ENCODE measurements at regions not wholly inside any gene's neighbourhood (a gene's known extent, or its start where the extent isn't known, plus 50 kb on each side); places are given as distances from the start of the nearest gene placed in this dataset.
A peak's percentile ranks its signal among the peaks of the same experiment; 100 is the strongest.

GRCh38 chr1:198934901-198935305, 296.1 kb downstream of the PTPRC start (continued):
- TF ChIP-seq PRDM6 (tag by site-specific recombination; IDR thresholded peaks at IDR 0.05) (peak; percentile 77; the same call in 1 of the 2 replicates), KLF16 (tag by site-specific recombination; IDR thresholded peaks at IDR 0.05) (0 out of 2 replicates have a peak, but pooled peaks have one; percentile 34), KLF9 (tag by site-specific recombination; IDR thresholded peaks at IDR 0.05; ENCODE audit: low read depth) (no peak), PATZ1 (tag by site-specific recombination; IDR thresholded peaks at IDR 0.05) (0 out of 2 replicates have a peak, but pooled peaks have one; percentile 14), ZNF692 (tag by site-specific recombination; IDR thresholded peaks at IDR 0.05) (peak; percentile 61), GFI1B (tag by site-specific recombination; IDR thresholded peaks at IDR 0.05) (peak; percentile 36; the same call in 1 of the 2 replicates), IKZF3 (tag by site-specific recombination; IDR thresholded peaks at IDR 0.05) (peak; percentile 35; the same call in 1 of the 2 replicates), ZNF596 (tag by site-specific recombination; IDR thresholded peaks at IDR 0.05) (peak; percentile 36; the same call in 1 of the 2 replicates), ZSCAN4 (tag by site-specific recombination; IDR thresholded peaks at IDR 0.05) (peak; percentile 76), ZNF610 (tag by site-specific recombination; IDR thresholded peaks at IDR 0.05; ENCODE audit: borderline replicate concordance) (no peak), ZBTB21 (tag by site-specific recombination; IDR thresholded peaks at IDR 0.05) (peak; percentile 89), BCL6B (tag by site-specific recombination; IDR thresholded peaks at IDR 0.05) (no peak), ATF2 (tag by site-specific recombination; IDR thresholded peaks at IDR 0.05; ENCODE audit: low read depth) (peak; percentile 99), ZFHX2 (tag by site-specific recombination; conservative IDR thresholded peaks at IDR 0.05) (peak; percentile 23), ZNF792 (tag by site-specific recombination; IDR thresholded peaks at IDR 0.05) (no peak), ZNF629 (tag by site-specific recombination; IDR thresholded peaks at IDR 0.05) (peak; percentile 84)

GRCh38 chr1:198935306-198935921, 296.6 kb downstream of the PTPRC start:
- ChIA-PET POLR2A (interaction anchor here (0.5 to 3.5 kb wide), 5 partner anchors 8 to 45 kb away, joined by 3 to 12 read pairs (median 3); no protein-coding TSS in a partner anchor), CTCF (interaction anchor here (1.0 kb wide), 1 partner anchor 177 kb away, joined by 5 read pairs; no protein-coding TSS in a partner anchor)
- Histone ChIP-seq H3K27ac (ENCODE audit: extremely low read depth, low read depth, low read length) (peak overlapping the region; percentile 81), H3K36me3 (ENCODE audit: control insufficient read depth in 2 of 2, insufficient read depth in 1 of 2, low read length in 2 of 2) (no peaks in the 10 kb centered on the region), H3K4me3 (ENCODE audit: low read depth, low read length) (peak overlapping the region; percentile 86), H3K4me1 (ENCODE audit: control insufficient read depth, insufficient read depth, low read length) (peaks cover 22% of the 10 kb centered on the region), H3K9me3 (ENCODE audit: control insufficient read depth, insufficient read depth, low read depth, low read length) (no peaks in the 10 kb centered on the region)
- TF ChIP-seq ZNF529 (tag by site-specific recombination; IDR thresholded peaks at IDR 0.05; ENCODE audit: insufficient replicate concordance) (peak; percentile 18), ZNF707 (tag by site-specific recombination; IDR thresholded peaks at IDR 0.05) (no peak), ZNF202 (tag by site-specific recombination; IDR thresholded peaks at IDR 0.05; ENCODE audit: borderline replicate concordance) (no peak), ZNF639 (tag by site-specific recombination; IDR thresholded peaks at IDR 0.05) (peak; percentile 22; the same call in 1 of the 2 replicates)

All from HEK293 (cell line).